SK-N-SH (cell line): ENCODE measurements at regions not wholly inside any gene's neighbourhood (a gene's known extent, or its start where the extent isn't known, plus 50 kb on each side); places are given as distances from the start of the nearest gene placed in this dataset.

Experiments
- CTCF ChIA-PET: fragments of 300-600, 350-600 bp; formaldehyde crosslinking; extraction: SDS; loops from one replicate; lab custom pipeline; 2021; lab: Yijun Ruan, JAX
- POLR2A ChIA-PET: fragments of 350-600 bp; sonication (Branson Sonifier 250); formaldehyde crosslinking; extraction: SDS; loops from one replicate; lab custom pipeline; 2020; ENCODE audit warnings: antibody characterized with exemption, inconsistent platforms; lab: Yijun Ruan, JAX
- DNase-seq: peaks from one replicate; pipeline ENCODE4 v3.0.0; 2012
- H2AFZ ChIP-seq: fragments of 200-600 bp; sonication (generic); 2 replicates; pipeline ENCODE4 v1.8.1; 2016; ENCODE audit warnings: antibody characterized with exemption, mild to moderate bottlenecking, low read depth
- H3F3A ChIP-seq: fragments of 200-600 bp; sonication (generic); replicated peaks from 2 replicates; pipeline ENCODE3; 2016; ENCODE audit warnings: antibody characterized with exemption, mild to moderate bottlenecking; ENCODE audit not compliant: insufficient read depth
- H3K27ac ChIP-seq, 2 experiments: fragments of 200-500 bp in 1 of 2; fragments of 200-600 bp in 1 of 2; sonication (Bioruptor generic) in 1 of 2; sonication (generic), shearing (Covaris generic) in 1 of 2; 2 replicates each; pipeline versions ENCODE4 v1.5.1 to v1.6.1; 2014 to 2016; ENCODE audit warnings: low read depth in 2 of 2, inconsistent platforms in 1 of 2, low read length in 1 of 2, mild to moderate bottlenecking in 1 of 2, mixed read lengths in 1 of 2
- H3K27me3 ChIP-seq: fragments of 200-600 bp; sonication (generic), shearing (Covaris generic); 2 replicates; pipeline ENCODE4 v1.6.1; 2016; ENCODE audit warnings: mixed run types; ENCODE audit not compliant: insufficient read depth
- H3K36me3 ChIP-seq, 2 experiments: fragments of 200-500 bp in 1 of 2; fragments of 200-600 bp in 1 of 2; sonication (Bioruptor generic) in 1 of 2; sonication (generic) in 1 of 2; replicated peaks in 1 of 2; 2 replicates each; pipeline versions ENCODE3 to v1.5.1; 2014 to 2016; ENCODE audit warnings: low read length in 1 of 2, mild to moderate bottlenecking in 1 of 2; ENCODE audit not compliant: insufficient read depth in 2 of 2, control insufficient read depth in 1 of 2
- H3K4me1 ChIP-seq, 2 experiments: fragments of 200-500 bp in 1 of 2; fragments of 200-600 bp in 1 of 2; sonication (Bioruptor generic) in 1 of 2; sonication (generic), shearing (Covaris generic) in 1 of 2; 2 replicates each; pipeline versions ENCODE4 v1.5.1 to v1.6.1; 2014 to 2016; ENCODE audit warnings: low read depth in 1 of 2, low read length in 1 of 2, mixed run types in 1 of 2; ENCODE audit not compliant: insufficient read depth in 2 of 2, control insufficient read depth in 1 of 2
- H3K4me2 ChIP-seq: fragments of 200-600 bp; sonication (generic), shearing (Covaris generic); 2 replicates; pipeline ENCODE4 v1.6.1; 2017; ENCODE audit warnings: mixed run types
- H3K4me3 ChIP-seq, 2 experiments: fragments of 200-500 bp in 1 of 2; fragments of 200-600 bp in 1 of 2; sonication (Bioruptor generic) in 1 of 2; sonication (generic), shearing (Covaris generic) in 1 of 2; 2 replicates each; pipeline versions ENCODE4 v1.5.1 to v1.8.1; 2014 to 2016; ENCODE audit warnings: low read depth in 2 of 2, inconsistent platforms in 1 of 2, low read length in 1 of 2, mild to moderate bottlenecking in 1 of 2, mixed read lengths in 1 of 2, moderate library complexity in 1 of 2
- H3K79me2 ChIP-seq: fragments of 200-600 bp; sonication (generic); 2 replicates; pipeline ENCODE4 v1.8.1; 2017; ENCODE audit warnings: mild to moderate bottlenecking; ENCODE audit not compliant: insufficient read depth
- H3K9ac ChIP-seq: fragments of 200-600 bp; sonication (generic); 2 replicates; pipeline ENCODE4 v1.6.1; 2017; ENCODE audit warnings: mixed run types
- H3K9me2 ChIP-seq: fragments of 200-600 bp; sonication (generic); 2 replicates; pipeline ENCODE4 v1.6.1; 2017; ENCODE audit warnings: mixed run types
- H3K9me3 ChIP-seq: fragments of 200-600 bp; sonication (generic); 2 replicates; pipeline ENCODE4 v1.6.1; 2017; ENCODE audit warnings: mixed run types, mild to moderate bottlenecking, moderate library complexity
- H4K20me1 ChIP-seq: fragments of 200-600 bp; sonication (generic); 2 replicates; pipeline ENCODE4 v1.6.1; 2017; ENCODE audit warnings: mild to moderate bottlenecking, mixed run types; ENCODE audit not compliant: insufficient read depth
- CHD2 ChIP-seq: fragments of 150-350 bp; IDR thresholded peaks from 2 replicates; pipeline ENCODE4 v1.6.1; 2018; ENCODE audit warnings: low read length; ENCODE audit not compliant: partially characterized antibody
- ELF1 ChIP-seq: IDR thresholded peaks from 2 replicates; pipeline ENCODE4 v1.4.0; 2012
- FOSL2 ChIP-seq: IDR thresholded peaks from 2 replicates; pipeline ENCODE4 v1.4.0; 2012; ENCODE audit warnings: low read depth, mild to moderate bottlenecking, moderate library complexity, borderline replicate concordance
- FOXJ3 ChIP-seq: sonication (generic); formaldehyde crosslinking; IDR thresholded peaks from 2 replicates; pipeline ENCODE4 v1.5.1; 2020; ENCODE audit warnings: mild to moderate bottlenecking, missing genetic modification reagents
- GABPA ChIP-seq: IDR thresholded peaks from 2 replicates; pipeline ENCODE4 v1.4.0; 2012; ENCODE audit warnings: low read depth, mild to moderate bottlenecking
- MEF2A ChIP-seq: IDR thresholded peaks from 2 replicates; pipeline ENCODE4 v1.4.0; 2012; ENCODE audit warnings: low read depth, borderline replicate concordance
- NFIC ChIP-seq: IDR thresholded peaks from 2 replicates; pipeline ENCODE4 v1.4.0; 2012; ENCODE audit warnings: borderline replicate concordance
- RCOR1 ChIP-seq: fragments of 150-350 bp; IDR thresholded peaks from 2 replicates; pipeline ENCODE4 v1.6.1; 2017; ENCODE audit warnings: antibody characterized with exemption, low read length
- REST ChIP-seq: IDR thresholded peaks from 2 replicates; pipeline ENCODE4 v1.6.1; 2012; ENCODE audit warnings: mild to moderate bottlenecking, low read depth, low read length, moderate library complexity
- RXRA ChIP-seq: IDR thresholded peaks from 2 replicates; pipeline ENCODE4 v1.4.0; 2012; ENCODE audit warnings: low read depth, mild to moderate bottlenecking, borderline replicate concordance
- SMC3 ChIP-seq: IDR thresholded peaks from 2 replicates; pipeline ENCODE4 v1.6.1; 2012; ENCODE audit warnings: low read depth, low read length, improper control_type of control experiment
- TCF12 ChIP-seq: IDR thresholded peaks from 2 replicates; pipeline ENCODE4 v1.4.0; 2012
- YY1 ChIP-seq: IDR thresholded peaks from 2 replicates; pipeline ENCODE4 v1.4.0; 2012; ENCODE audit warnings: low read depth, mild to moderate bottlenecking
- ZBTB33 ChIP-seq: IDR thresholded peaks from 2 replicates; pipeline ENCODE4 v1.4.0; 2012; ENCODE audit warnings: low read depth, borderline replicate concordance
- WGBS: methylation state at CpG from one replicate; pipeline ENCODE4 v1.1.6; 2017; ENCODE audit warnings: low lambda C conversion rate; 5-methylcytosine and 5-hydroxymethylcytosine counted together
- TF ChIP-seq, protein P1 (sequence below): fragments of 150-350 bp; IDR thresholded peaks from 2 replicates; pipeline ENCODE4 v1.6.1; 2017; ENCODE audit warnings: antibody characterized with exemption, low read length, low read depth, borderline replicate concordance
- TF ChIP-seq, protein P2 (sequence below): IDR thresholded peaks from 2 replicates; pipeline ENCODE4 v1.4.0; 2012; ENCODE audit warnings: low read depth, borderline replicate concordance

DNA sequence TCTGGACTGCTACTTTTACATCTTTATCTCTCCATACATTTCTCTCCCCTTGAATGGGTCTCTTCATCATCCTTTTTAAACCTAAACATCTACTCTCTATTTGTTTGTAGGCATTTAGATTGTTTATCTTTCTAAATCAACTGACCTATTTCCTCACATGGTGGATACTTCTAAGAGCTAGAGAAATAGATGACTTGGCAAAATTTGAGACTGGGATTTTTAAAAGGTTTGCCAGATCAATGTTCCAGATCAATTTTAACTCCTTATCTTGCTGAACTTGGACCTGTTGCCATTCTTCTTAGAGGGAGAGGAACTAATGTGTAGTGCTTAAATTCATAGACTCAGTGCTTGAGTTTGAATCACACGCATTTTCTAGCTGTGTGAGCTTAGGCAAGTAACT is 144.2 kb upstream of the STEAP4 start (continued):
- TF ChIP-seq, protein P1, sequence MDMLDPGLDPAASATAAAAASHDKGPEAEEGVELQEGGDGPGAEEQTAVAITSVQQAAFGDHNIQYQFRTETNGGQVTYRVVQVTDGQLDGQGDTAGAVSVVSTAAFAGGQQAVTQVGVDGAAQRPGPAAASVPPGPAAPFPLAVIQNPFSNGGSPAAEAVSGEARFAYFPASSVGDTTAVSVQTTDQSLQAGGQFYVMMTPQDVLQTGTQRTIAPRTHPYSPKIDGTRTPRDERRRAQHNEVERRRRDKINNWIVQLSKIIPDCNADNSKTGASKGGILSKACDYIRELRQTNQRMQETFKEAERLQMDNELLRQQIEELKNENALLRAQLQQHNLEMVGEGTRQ = no peak
- TF ChIP-seq, all 33 proteins: peak for 0

- no peak overlapping the region for H3K4me2 ChIP-seq
- no peak overlapping the region for H3K4me3 ChIP-seq
- TF ChIP-seq MEF2A (no peak), CHD2 (no peak), YY1 (no peak), NFIC (no peak), RCOR1 (no peak), FOSL2 (no peak), ELF1 (no peak), RXRA (no peak), REST (no peak), SMC3 (no peak), GABPA (no peak), ZBTB33 (no peak), TCF12 (no peak), FOXJ3 (CRISPR knock-in tag) (no peak)
- TF ChIP-seq, protein P1 = no peak
- TF ChIP-seq, protein P2, sequence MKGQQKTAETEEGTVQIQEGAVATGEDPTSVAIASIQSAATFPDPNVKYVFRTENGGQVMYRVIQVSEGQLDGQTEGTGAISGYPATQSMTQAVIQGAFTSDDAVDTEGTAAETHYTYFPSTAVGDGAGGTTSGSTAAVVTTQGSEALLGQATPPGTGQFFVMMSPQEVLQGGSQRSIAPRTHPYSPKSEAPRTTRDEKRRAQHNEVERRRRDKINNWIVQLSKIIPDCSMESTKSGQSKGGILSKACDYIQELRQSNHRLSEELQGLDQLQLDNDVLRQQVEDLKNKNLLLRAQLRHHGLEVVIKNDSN = no peak
- CTCF ChIA-PET = no interaction called here
- no peak overlapping the region for H2AFZ ChIP-seq
- no peaks in the 10 kb centered on the region for H3K9me2 ChIP-seq
- H3K9me3 ChIP-seq = no peaks in the 10 kb centered on the region
- no peak overlapping the region for H3K9ac ChIP-seq
- H3K27ac ChIP-seq = no peak overlapping the region
- 6% methylated on average over 1 of the region's 1 CpG for WGBS
- no peaks in the 10 kb centered on the region for H3K27me3 ChIP-seq
- POLR2A ChIA-PET = no interaction called here
- no peaks in the 10 kb centered on the region for H3K79me2 ChIP-seq
- H4K20me1 ChIP-seq = no peaks in the 10 kb centered on the region
- no peak for DNase-seq
- H3F3A ChIP-seq = no peaks in the 10 kb centered on the region
- no peaks in the 10 kb centered on the region for H3K36me3 ChIP-seq
- H3K4me1 ChIP-seq = peaks cover 0 to 3% of the 10 kb centered on the region in 2 experiments; a peak in 1 of 4 replicates
Observed at GRCh38 chr7:88449410-88449809, 142.7 kb upstream of the STEAP4 start.
